Liver (tissue), 8 donors: ENCODE measurements at regions not wholly inside any gene's neighbourhood (a gene's known extent, or its start where the extent isn't known, plus 50 kb on each side); places are given as distances from the start of the nearest gene placed in this dataset.

Source experiments
- DNase-seq: peaks from one replicate; pipeline ENCODE4 v3.0.0-alpha.2; 2017; ENCODE audit warnings: low spot score
- H3K27ac ChIP-seq, 2 donors: one replicate each; pipeline ENCODE4 v1.7.0; 2013; ENCODE audit warnings: inconsistent platforms in 2 of 2, low read length in 2 of 2, control low read depth in 1 of 2, low read depth in 1 of 2, mild to moderate bottlenecking in 1 of 2
- H3K27me3 ChIP-seq, 4 donors: one replicate each; pipeline versions ENCODE4 v1.6.1 to v1.7.0; 2013; ENCODE audit warnings: low read length in 3 of 4, inconsistent platforms in 1 of 4, mild to moderate bottlenecking in 1 of 4, moderate library complexity in 1 of 4; ENCODE audit not compliant: control insufficient read depth in 4 of 4, insufficient read depth in 4 of 4
- H3K36me3 ChIP-seq, 4 donors: one replicate each; pipeline versions ENCODE4 v1.6.1 to v1.7.0; 2013; ENCODE audit warnings: low read length in 3 of 4, mild to moderate bottlenecking in 3 of 4, low read depth in 1 of 4, moderate library complexity in 1 of 4; ENCODE audit not compliant: control insufficient read depth in 4 of 4, insufficient read depth in 3 of 4
- H3K4me1 ChIP-seq, 4 donors: one replicate each; pipeline versions ENCODE4 v1.6.1 to v1.7.0; 2013; ENCODE audit warnings: low read length in 3 of 4, mild to moderate bottlenecking in 3 of 4, moderate library complexity in 1 of 4; ENCODE audit not compliant: control insufficient read depth in 4 of 4, insufficient read depth in 4 of 4
- H3K4me3 ChIP-seq, 3 donors: one replicate each; pipeline versions ENCODE4 v1.6.1 to v1.7.0; 2013; ENCODE audit warnings: low read length in 3 of 3, control low read depth in 1 of 3, low read depth in 1 of 3, mild to moderate bottlenecking in 1 of 3
- H3K9ac ChIP-seq, 2 donors: one replicate each; pipeline ENCODE4 v1.7.0; 2013; ENCODE audit warnings: low read length in 2 of 2, mild to moderate bottlenecking in 2 of 2, moderate library complexity in 2 of 2, control low read depth in 1 of 2, low read depth in 1 of 2
- H3K9me3 ChIP-seq, 4 donors: one replicate each; pipeline versions ENCODE4 v1.6.1 to v1.7.0; 2013; ENCODE audit warnings: low read length in 3 of 4; ENCODE audit not compliant: control insufficient read depth in 4 of 4
- EGR1 ChIP-seq, 2 donors: IDR thresholded peaks; 2 replicates each; pipeline ENCODE4 v1.6.1; 2016 to 2018; ENCODE audit warnings: antibody characterized with exemption in 2 of 2, low read depth in 2 of 2
- FOXA1 ChIP-seq: IDR thresholded peaks from 2 replicates; pipeline ENCODE4 v1.6.1; 2016; ENCODE audit warnings: antibody characterized with exemption
- FOXA2 ChIP-seq: IDR thresholded peaks from 2 replicates; pipeline ENCODE4 v1.6.1; 2016; ENCODE audit warnings: antibody characterized with exemption
- GABPA ChIP-seq, 2 donors: IDR thresholded peaks in 1 of 2; conservative IDR thresholded peaks in 1 of 2; 2 replicates each; pipeline ENCODE4 v1.6.1; 2016; ENCODE audit warnings: antibody characterized with exemption in 2 of 2, mild to moderate bottlenecking in 1 of 2, moderate library complexity in 1 of 2
- HNF4A ChIP-seq, 2 donors: conservative IDR thresholded peaks; 2 replicates each; pipeline ENCODE4 v1.6.1; 2016; ENCODE audit warnings: antibody characterized with exemption in 2 of 2, mild to moderate bottlenecking in 2 of 2
- JUND ChIP-seq, 2 donors: IDR thresholded peaks; 2 replicates each; pipeline ENCODE4 v1.6.1; 2016; ENCODE audit warnings: antibody characterized with exemption in 2 of 2
- NR2F2 ChIP-seq: IDR thresholded peaks from 2 replicates; pipeline ENCODE4 v1.6.1; 2016; ENCODE audit warnings: antibody characterized with exemption
- RAD21 ChIP-seq, 2 donors: IDR thresholded peaks; 2 replicates each; pipeline ENCODE4 v1.6.1; 2016; ENCODE audit warnings: antibody characterized with exemption in 2 of 2, mild to moderate bottlenecking in 2 of 2
- REST ChIP-seq: IDR thresholded peaks from 2 replicates; pipeline ENCODE4 v1.6.1; 2016; ENCODE audit warnings: antibody characterized with exemption, mild to moderate bottlenecking
- RXRA ChIP-seq, 2 donors: IDR thresholded peaks; 2 replicates each; pipeline ENCODE4 v1.6.1; 2017 to 2018; ENCODE audit warnings: antibody characterized with exemption in 2 of 2, mild to moderate bottlenecking in 1 of 2
- SP1 ChIP-seq: IDR thresholded peaks from 2 replicates; pipeline ENCODE4 v1.6.1; 2018; ENCODE audit warnings: antibody characterized with exemption, mild to moderate bottlenecking
- TAF1 ChIP-seq: conservative IDR thresholded peaks from 2 replicates; pipeline ENCODE4 v1.6.1; 2016; ENCODE audit warnings: antibody characterized with exemption, mild to moderate bottlenecking
- YY1 ChIP-seq: IDR thresholded peaks from 2 replicates; pipeline ENCODE4 v1.6.1; 2016; ENCODE audit warnings: antibody characterized with exemption, mild to moderate bottlenecking
- ZBTB33 ChIP-seq: IDR thresholded peaks from 2 replicates; pipeline ENCODE4 v1.6.1; 2016; ENCODE audit warnings: antibody characterized with exemption
- WGBS: extraction: QIAGEN DNeasy Blood & Tissue Kit; methylation state at CpG from one replicate; pipeline ENCODE4 v1.1.7; 2013; 5-methylcytosine and 5-hydroxymethylcytosine counted together
- TF ChIP-seq, protein P1 (sequence below): fragments of 150-350 bp; IDR thresholded peaks from 2 replicates; pipeline ENCODE4 v1.5.1; 2017; ENCODE audit warnings: improper control_type of control experiment, low read depth, low read length; ENCODE audit not compliant: missing input control
- TF ChIP-seq, protein P2 (sequence below): IDR thresholded peaks from 2 replicates; pipeline ENCODE4 v1.6.1; 2016; ENCODE audit warnings: antibody characterized with exemption
- TF ChIP-seq, protein P3 (sequence below): IDR thresholded peaks from 2 replicates; pipeline ENCODE4 v1.6.1; 2016; ENCODE audit warnings: antibody characterized with exemption
- donor health status: healthy.
- donor health status: healthy.
- donor health status: healthy.
- donor health status: healthy.
- donor health status: healthy.

DNA sequence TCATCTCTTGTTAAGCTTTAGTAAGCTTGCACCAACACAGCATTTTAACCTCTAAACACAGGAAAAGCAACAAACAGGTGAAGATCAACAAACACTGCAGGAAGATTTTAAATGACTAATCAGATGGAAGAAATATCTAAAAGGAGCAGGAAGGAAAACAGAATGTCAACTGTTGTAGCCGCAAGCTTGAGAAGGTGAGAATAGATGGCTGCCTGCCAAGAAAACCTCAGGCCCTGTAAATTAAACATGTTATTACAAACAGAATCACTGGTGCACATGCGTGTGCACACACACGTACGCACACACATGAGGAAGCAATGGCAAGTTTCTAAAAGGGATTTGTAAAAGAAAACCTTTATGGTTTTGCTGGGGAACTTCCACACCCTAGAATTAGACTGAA lies 257.8 kb upstream of the GALNT5 start:
- Histone ChIP-seq H3K4me1 (no peaks in the 10 kb centered on the region), H3K9me3 (no peaks in the 10 kb centered on the region), H3K9ac (no peak overlapping the region), H3K4me3 (no peak overlapping the region), H3K36me3 (no peaks in the 10 kb centered on the region), H3K27ac (no peak overlapping the region), H3K27me3 (no peaks in the 10 kb centered on the region)
- no peak for TF ChIP-seq REST
- no peak for TF ChIP-seq SP1
- TF ChIP-seq RXRA (IDR thresholded peaks at IDR 0.05) = no peak
- no peak for TF ChIP-seq NR2F2
- TF ChIP-seq JUND (IDR thresholded peaks at IDR 0.05) = no peak
- TF ChIP-seq, protein P1, sequence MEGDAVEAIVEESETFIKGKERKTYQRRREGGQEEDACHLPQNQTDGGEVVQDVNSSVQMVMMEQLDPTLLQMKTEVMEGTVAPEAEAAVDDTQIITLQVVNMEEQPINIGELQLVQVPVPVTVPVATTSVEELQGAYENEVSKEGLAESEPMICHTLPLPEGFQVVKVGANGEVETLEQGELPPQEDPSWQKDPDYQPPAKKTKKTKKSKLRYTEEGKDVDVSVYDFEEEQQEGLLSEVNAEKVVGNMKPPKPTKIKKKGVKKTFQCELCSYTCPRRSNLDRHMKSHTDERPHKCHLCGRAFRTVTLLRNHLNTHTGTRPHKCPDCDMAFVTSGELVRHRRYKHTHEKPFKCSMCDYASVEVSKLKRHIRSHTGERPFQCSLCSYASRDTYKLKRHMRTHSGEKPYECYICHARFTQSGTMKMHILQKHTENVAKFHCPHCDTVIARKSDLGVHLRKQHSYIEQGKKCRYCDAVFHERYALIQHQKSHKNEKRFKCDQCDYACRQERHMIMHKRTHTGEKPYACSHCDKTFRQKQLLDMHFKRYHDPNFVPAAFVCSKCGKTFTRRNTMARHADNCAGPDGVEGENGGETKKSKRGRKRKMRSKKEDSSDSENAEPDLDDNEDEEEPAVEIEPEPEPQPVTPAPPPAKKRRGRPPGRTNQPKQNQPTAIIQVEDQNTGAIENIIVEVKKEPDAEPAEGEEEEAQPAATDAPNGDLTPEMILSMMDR = no peak
- TF ChIP-seq, protein P2, sequence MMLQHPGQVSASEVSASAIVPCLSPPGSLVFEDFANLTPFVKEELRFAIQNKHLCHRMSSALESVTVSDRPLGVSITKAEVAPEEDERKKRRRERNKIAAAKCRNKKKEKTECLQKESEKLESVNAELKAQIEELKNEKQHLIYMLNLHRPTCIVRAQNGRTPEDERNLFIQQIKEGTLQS = no peak
- no peak for TF ChIP-seq FOXA1
- no peak for TF ChIP-seq ZBTB33
- TF ChIP-seq GABPA (IDR thresholded peaks at IDR 0.05 in 1 of 2, conservative IDR thresholded peaks at IDR 0.05 in 1 of 2) = no peak
- TF ChIP-seq RAD21 (IDR thresholded peaks at IDR 0.05) = no peak
- no peak for TF ChIP-seq HNF4A (conservative IDR thresholded peaks at IDR 0.05)
- no peak for TF ChIP-seq TAF1
- TF ChIP-seq EGR1 (IDR thresholded peaks at IDR 0.05; ENCODE audit: low read depth in 2 of 2) = no peak
- TF ChIP-seq, protein P3, sequence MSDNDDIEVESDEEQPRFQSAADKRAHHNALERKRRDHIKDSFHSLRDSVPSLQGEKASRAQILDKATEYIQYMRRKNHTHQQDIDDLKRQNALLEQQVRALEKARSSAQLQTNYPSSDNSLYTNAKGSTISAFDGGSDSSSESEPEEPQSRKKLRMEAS = no peak
- TF ChIP-seq YY1 = no peak
- no peak for TF ChIP-seq FOXA2
- no peak for DNase-seq
- WGBS = 81% methylated on average over 4 of the region's 4 CpGs

- no peak for DNase-seq
- Histone ChIP-seq H3K27me3 (no peaks in the 10 kb centered on the region), H3K36me3 (no peaks in the 10 kb centered on the region), H3K9ac (no peak overlapping the region), H3K9me3 (no peaks in the 10 kb centered on the region), H3K4me1 (no peaks in the 10 kb centered on the region), H3K27ac (no peak overlapping the region), H3K4me3 (no peak overlapping the region)
- TF ChIP-seq REST (no peak), RAD21 (IDR thresholded peaks at IDR 0.05) (no peak), FOXA1 (no peak), JUND (IDR thresholded peaks at IDR 0.05) (no peak)
- WGBS = 80% methylated on average over 2 of the region's 2 CpGs
Measured at GRCh38 chr2:157004789-157005188, 252.7 kb upstream of the GALNT5 start.
